ENCODE measurements at regions not wholly inside any gene's neighbourhood (a gene's known extent, or its start where the extent isn't known, plus 50 kb on each side); places are given as distances from the start of the nearest gene placed in this dataset.

DNA sequence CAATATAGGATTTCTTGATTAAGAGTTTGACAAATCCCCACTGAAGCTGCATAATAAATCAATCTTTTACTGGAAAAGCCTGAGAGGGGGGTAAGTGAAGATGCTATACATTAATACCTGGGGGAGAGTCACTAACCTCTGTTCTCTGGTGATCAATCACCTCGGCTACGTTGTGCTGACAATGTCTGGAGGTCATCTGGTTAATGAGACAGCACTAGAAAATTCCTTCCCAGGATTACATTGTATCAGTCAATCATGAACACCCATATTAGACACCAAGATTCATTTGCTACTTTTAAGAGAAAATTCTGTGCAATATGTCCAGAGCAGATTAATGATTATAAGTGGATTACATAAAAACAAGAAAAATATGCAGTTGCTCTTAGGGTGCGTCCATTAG lies 408.3 kb downstream of the PDHA2 start:
- Histone ChIP-seq H3K27ac (ENCODE audit: low read depth in 1 of 2, low read length in 2 of 2) (no peak overlapping the region), H4K20me1 (ENCODE audit: insufficient read depth, low read length) (no peaks in the 10 kb centered on the region), H3K4me3 (replicated peaks in 1 of 3; ENCODE audit: low read depth in 2 of 3, low read length in 3 of 3) (no peak overlapping the region), H3K27me3 (ENCODE audit: control insufficient read depth in 2 of 2, insufficient read depth in 2 of 2, low read length in 2 of 2) (no peaks in the 10 kb centered on the region), H3K4me2 (replicated peaks; ENCODE audit: extremely low read depth, low read length, poor library complexity, severe bottlenecking) (no peak overlapping the region), H3K36me3 (replicated peaks in 1 of 2; ENCODE audit: control insufficient read depth in 1 of 2, insufficient read depth in 2 of 2, low read length in 2 of 2) (no peaks in the 10 kb centered on the region), H3K79me2 (ENCODE audit: insufficient read depth, low read length) (no peaks in the 10 kb centered on the region), H2AFZ (ENCODE audit: insufficient read depth, low read depth, low read length, poor library complexity, severe bottlenecking) (no peak overlapping the region), H3K4me1 (ENCODE audit: control insufficient read depth in 1 of 2, insufficient read depth in 2 of 2, low read length in 2 of 2) (no peaks in the 10 kb centered on the region), H3K9me3 (replicated peaks in 1 of 2; ENCODE audit: control insufficient read depth in 1 of 2, insufficient read depth in 1 of 2, low read length in 2 of 2) (peaks cover 0 to 6% of the 10 kb centered on the region in 2 donors), H3K9ac (ENCODE audit: insufficient read depth, low read length, poor library complexity, severe bottlenecking) (no peak overlapping the region)
- Mint-ChIP-seq H3K4me3 (no peak overlapping the region), H3K9me3 (peaks cover 0 to 2% (median 0%) of the 10 kb centered on the region in 7 donors), H3K36me3 (no peaks in the 10 kb centered on the region), H3K27ac (no peak overlapping the region), H3K27me3 (ENCODE audit: low read depth in 3 of 3) (no peaks in the 10 kb centered on the region), H3K4me1 (no peaks in the 10 kb centered on the region)
- DNase-seq: no peak
- no CpG with 5 or more reads among the region's 3 CpGs for WGBS (ENCODE audit: insufficient coverage)
- intact Hi-C loops (cut with micrococcal nuclease): no loop called here
- TF ChIP-seq CTCF (IDR thresholded peaks at IDR 0.05): no peak

GRCh38 chr4:96260064-96260682 lies 420.3 kb downstream of the PDHA2 start:
- no peaks in the 10 kb centered on the region for H3K36me3 ChIP-seq (replicated peaks in 1 of 2; ENCODE audit: control insufficient read depth in 1 of 2, insufficient read depth in 2 of 2, low read length in 2 of 2)
- no peaks in the 10 kb centered on the region for H3K27me3 ChIP-seq (ENCODE audit: control insufficient read depth in 2 of 2, insufficient read depth in 2 of 2, low read length in 2 of 2)
- no peaks in the 10 kb centered on the region for H3K4me1 ChIP-seq (ENCODE audit: control insufficient read depth in 1 of 2, insufficient read depth in 2 of 2, low read length in 2 of 2)
- peaks cover 3 to 4% of the 10 kb centered on the region in 2 donors for H3K9me3 ChIP-seq (replicated peaks in 1 of 2; ENCODE audit: control insufficient read depth in 1 of 2, insufficient read depth in 1 of 2, low read length in 2 of 2)
- no peak overlapping the region for H3K4me3 ChIP-seq (replicated peaks in 1 of 3; ENCODE audit: low read depth in 2 of 3, low read length in 3 of 3)
- intact Hi-C loops (cut with micrococcal nuclease): no loop called here
- H3K4me3 Mint-ChIP-seq: no peak overlapping the region
- H2AFZ ChIP-seq (ENCODE audit: insufficient read depth, low read depth, low read length, poor library complexity, severe bottlenecking): no peak overlapping the region
- no peak for DNase-seq
- H3K9me3 Mint-ChIP-seq: peaks cover 0 to 9% (median 2%) of the 10 kb centered on the region in 7 donors
- TF ChIP-seq CTCF (IDR thresholded peaks at IDR 0.05): no peak
- H3K27ac Mint-ChIP-seq: no peak overlapping the region
- no peak overlapping the region for H3K9ac ChIP-seq (ENCODE audit: insufficient read depth, low read length, poor library complexity, severe bottlenecking)
- H4K20me1 ChIP-seq (ENCODE audit: insufficient read depth, low read length): no peaks in the 10 kb centered on the region
- 80% methylated on average over 1 of the region's 2 CpGs for WGBS (ENCODE audit: insufficient coverage)
- no peaks in the 10 kb centered on the region for H3K4me1 Mint-ChIP-seq
- no peak overlapping the region for H3K27ac ChIP-seq (ENCODE audit: low read depth in 1 of 2, low read length in 2 of 2)
- H3K27me3 Mint-ChIP-seq (ENCODE audit: low read depth in 3 of 3): no peaks in the 10 kb centered on the region
- no peak overlapping the region for H3K4me2 ChIP-seq (replicated peaks; ENCODE audit: extremely low read depth, low read length, poor library complexity, severe bottlenecking)
- H3K79me2 ChIP-seq (ENCODE audit: insufficient read depth, low read length): no peaks in the 10 kb centered on the region
- H3K36me3 Mint-ChIP-seq: no peaks in the 10 kb centered on the region
